ENCODE measurements at regions not wholly inside any gene's neighbourhood (a gene's known extent, or its start where the extent isn't known, plus 50 kb on each side); places are given as distances from the start of the nearest gene placed in this dataset.

- TF ChIP-seq CTCF (IDR thresholded peaks at IDR 0.05) (no peak), POLR2A (IDR thresholded peaks at IDR 0.05) (no peak), POLR2AphosphoS5 (IDR thresholded peaks at IDR 0.05; ENCODE audit: insufficient read depth in 1 of 2, low read depth in 1 of 2) (no peak)
Measured at GRCh38 chrX:79477691-79478090, 110.6 kb upstream of the ITM2A start.

All from vagina (tissue), 2 donors.